Fibroblast of skin of right biceps (primary cell): ENCODE measurements at regions not wholly inside any gene's neighbourhood (a gene's known extent, or its start where the extent isn't known, plus 50 kb on each side); places are given as distances from the start of the nearest gene placed in this dataset.

ENCODE experiments used
- DNase-seq: peaks from one replicate; pipeline ENCODE4 v3.0.0-alpha.2; 2013

DNA sequence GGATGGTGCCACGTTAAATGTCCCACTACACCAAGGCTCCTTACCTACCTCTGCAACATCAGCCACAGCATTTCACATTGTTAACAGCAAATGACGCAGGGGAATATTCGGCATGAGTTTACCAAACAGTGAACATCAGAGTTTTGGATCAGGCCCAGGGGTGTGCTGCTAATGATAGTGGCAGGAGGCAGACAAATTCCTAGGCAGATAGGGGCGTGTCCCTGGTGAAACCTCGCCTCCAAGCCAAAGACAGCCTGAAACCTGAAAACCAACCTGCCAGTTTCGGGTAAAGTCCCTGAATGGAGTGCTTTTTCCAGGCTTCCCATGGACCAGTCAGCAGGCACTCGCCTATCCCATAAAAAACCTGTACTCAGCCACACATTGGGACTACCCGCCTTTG is 133.6 kb downstream of the SH3BGRL2 start:
- DNase-seq, result no peak

DNA sequence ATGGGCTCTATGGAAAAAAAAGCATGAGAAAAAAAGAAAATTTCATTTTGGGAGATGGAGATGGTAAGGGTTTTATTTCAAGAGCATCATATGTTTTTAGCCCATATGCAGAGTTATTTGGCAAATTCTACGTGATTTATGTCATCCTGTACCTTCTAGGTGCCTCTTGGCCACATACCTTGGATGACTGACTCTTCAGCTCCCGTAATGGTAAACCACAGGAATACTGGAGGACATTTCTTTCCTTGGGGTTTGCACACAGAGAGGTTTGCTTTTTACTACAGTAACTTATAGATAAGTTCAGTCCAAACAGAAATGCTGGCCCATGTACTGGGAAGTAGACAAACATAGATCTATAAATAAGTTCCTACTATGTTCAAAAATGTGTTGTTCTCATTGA is 132.2 kb downstream of the SH3BGRL2 start:
- no peak for DNase-seq

DNA sequence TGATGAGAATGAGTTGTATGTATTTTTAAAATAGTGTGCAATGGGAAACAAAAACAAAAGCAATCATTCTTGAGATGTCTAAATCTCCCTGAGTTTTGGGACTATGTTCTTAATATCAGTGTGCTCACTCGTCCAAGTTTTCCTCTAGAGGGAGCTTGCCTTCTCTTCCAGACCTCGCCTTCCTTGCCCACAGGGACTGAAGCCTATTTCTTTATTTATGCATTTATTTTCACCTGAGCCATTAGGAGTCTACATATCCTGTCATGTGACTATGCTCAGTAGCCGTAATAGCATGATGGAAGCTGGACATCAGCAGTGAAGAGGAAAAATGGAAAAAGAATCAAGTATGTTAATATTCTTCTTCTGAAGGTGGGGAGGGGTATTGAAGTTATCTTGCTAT is 131.2 kb downstream of the SH3BGRL2 start:
- no peak for DNase-seq

DNA sequence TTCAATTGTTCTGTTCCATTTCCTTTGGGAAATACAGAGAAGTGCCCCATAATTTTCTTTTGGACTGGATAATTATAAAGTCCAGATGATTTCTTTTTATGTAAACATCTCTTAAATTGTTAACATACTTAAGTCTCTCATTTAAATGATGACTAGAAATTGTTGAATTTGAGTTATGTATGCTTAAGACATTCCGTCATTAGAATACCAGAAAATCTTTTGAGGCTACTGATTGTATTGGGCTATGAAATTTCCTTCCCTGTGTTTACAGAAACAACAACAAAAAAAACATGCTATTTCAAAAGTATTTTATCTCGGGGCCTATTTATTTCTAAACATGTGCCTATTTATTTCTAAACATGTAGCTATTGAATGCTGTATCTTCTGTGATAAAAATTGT is 125.4 kb downstream of the SH3BGRL2 start:
- DNase-seq, result no peak

DNA sequence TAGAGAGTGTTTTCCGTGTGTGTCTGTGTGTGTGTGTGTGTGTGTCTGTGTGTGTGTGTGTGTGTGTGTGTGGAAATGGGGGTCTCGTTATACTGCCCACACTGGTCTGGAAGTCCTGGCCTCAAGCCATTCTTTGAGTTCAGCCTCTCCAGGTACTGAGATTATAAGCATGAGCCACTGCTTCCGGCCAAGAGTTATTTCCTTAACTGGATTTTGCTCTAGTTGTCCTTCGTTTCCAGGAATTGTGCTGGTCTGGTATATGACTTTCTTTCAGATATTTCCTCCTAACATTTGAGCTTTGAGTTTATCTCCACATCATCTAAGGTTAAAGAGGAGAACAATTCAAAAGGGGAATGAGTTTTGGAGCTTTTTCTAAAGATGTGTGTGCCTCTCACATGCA is 124.8 kb downstream of the SH3BGRL2 start:
- no peak for DNase-seq
